Karpas-422 (cell line): ENCODE measurements at regions not wholly inside any gene's neighbourhood (a gene's known extent, or its start where the extent isn't known, plus 50 kb on each side); places are given as distances from the start of the nearest gene placed in this dataset.

Experiments
- DNase-seq: peaks from one replicate; pipeline ENCODE4 v3.0.0-alpha.2; 2015
- H2AFZ ChIP-seq: fragments of 200-600 bp; sonication (generic); 2 replicates; pipeline ENCODE4 v1.6.1; 2014; ENCODE audit warnings: antibody characterized with exemption, low read length, mixed read lengths
- H3K27ac ChIP-seq: fragments of 200-600 bp; sonication (generic); 2 replicates; pipeline ENCODE4 v1.5.1; 2014; ENCODE audit warnings: mild to moderate bottlenecking, low read length, moderate library complexity
- H3K27me3 ChIP-seq: fragments of 200-600 bp; sonication (generic); 2 replicates; pipeline ENCODE4 v1.6.1; 2014; ENCODE audit warnings: low read length, mixed read lengths
- H3K36me3 ChIP-seq: fragments of 200-600 bp; sonication (generic); 2 replicates; pipeline ENCODE4 v1.6.1; 2014; ENCODE audit warnings: low read length, mixed read lengths; ENCODE audit not compliant: insufficient read depth
- H3K4me1 ChIP-seq: fragments of 200-600 bp; sonication (generic); 2 replicates; pipeline ENCODE4 v1.6.1; 2014; ENCODE audit warnings: mild to moderate bottlenecking, low read length, mixed read lengths
- H3K4me2 ChIP-seq: fragments of 200-600 bp; sonication (generic); 2 replicates; pipeline ENCODE4 v1.6.1; 2014; ENCODE audit warnings: low read length, low read depth, mild to moderate bottlenecking; ENCODE audit not compliant: poor library complexity, severe bottlenecking
- H3K4me3 ChIP-seq: fragments of 200-600 bp; sonication (generic); 2 replicates; pipeline ENCODE4 v1.5.1; 2014; ENCODE audit warnings: mild to moderate bottlenecking, antibody characterized with exemption, low read length, mixed read lengths
- H3K79me2 ChIP-seq: fragments of 200-600 bp; sonication (generic); 2 replicates; pipeline ENCODE4 v1.6.1; 2014; ENCODE audit warnings: mild to moderate bottlenecking, low read length, mixed read lengths
- H3K9ac ChIP-seq: fragments of 200-600 bp; sonication (generic); 2 replicates; pipeline ENCODE4 v1.6.0; 2014; ENCODE audit warnings: low read length
- H3K9me2 ChIP-seq: fragments of 200-600 bp; sonication (generic), shearing (Covaris generic); replicated peaks from 2 replicates; pipeline ENCODE4 v1.6.0; 2014; ENCODE audit warnings: mild to moderate bottlenecking, low read length, moderate library complexity; ENCODE audit not compliant: insufficient read depth
- H3K9me3 ChIP-seq: fragments of 300-700, 200-600 bp; sonication (generic); 2 replicates; pipeline ENCODE4 v1.6.1; 2014; ENCODE audit warnings: low read length, mixed read lengths
- H4K20me1 ChIP-seq: fragments of 200-600 bp; sonication (generic); 2 replicates; pipeline ENCODE4 v1.6.1; 2014; ENCODE audit warnings: mild to moderate bottlenecking, antibody characterized with exemption, low read length, low read depth; ENCODE audit not compliant: insufficient read depth

- peak overlapping the region; percentile 18; the same call in 1 of the 2 replicates for H3K27ac ChIP-seq
- H3K4me1 ChIP-seq: peaks cover 52% of the 10 kb centered on the region
- peak overlapping the region; percentile 55 for H3K4me2 ChIP-seq
- peaks cover 2% of the 10 kb centered on the region; the same call in 1 of the 2 replicates for H3K27me3 ChIP-seq
- peak overlapping the region; percentile 42; the same call in 1 of the 2 replicates for H3K4me3 ChIP-seq
- no peaks in the 10 kb centered on the region for H3K79me2 ChIP-seq
- no peaks in the 10 kb centered on the region for H4K20me1 ChIP-seq
- no peaks in the 10 kb centered on the region for H3K36me3 ChIP-seq
- no peak overlapping the region for H2AFZ ChIP-seq
- H3K9me2 ChIP-seq: no peaks in the 10 kb centered on the region
- H3K9ac ChIP-seq: peak overlapping the region; percentile 21; the same call in 1 of the 2 replicates
- no peaks in the 10 kb centered on the region for H3K9me3 ChIP-seq
- DNase-seq: peak; percentile 64
Measured at GRCh38 chr3:33989229-33989628, 190.8 kb downstream of the PDCD6IP start.

GRCh38 chr3:33991673-33992072 is 193.2 kb downstream of the PDCD6IP start:
- no peak for DNase-seq
- peaks cover 52% of the 10 kb centered on the region for H3K4me1 ChIP-seq
- H3K9ac ChIP-seq: no peak overlapping the region
- no peak overlapping the region for H3K4me2 ChIP-seq
- H3K9me2 ChIP-seq: no peaks in the 10 kb centered on the region
- H3K27me3 ChIP-seq: peaks cover 3% of the 10 kb centered on the region; the same call in 1 of the 2 replicates
- H3K27ac ChIP-seq: no peak overlapping the region
- no peaks in the 10 kb centered on the region for H3K79me2 ChIP-seq
- no peak overlapping the region for H3K4me3 ChIP-seq
- peaks cover 7% of the 10 kb centered on the region for H3K9me3 ChIP-seq
- no peaks in the 10 kb centered on the region for H4K20me1 ChIP-seq
- H3K36me3 ChIP-seq: no peaks in the 10 kb centered on the region; the same call in 1 of the 2 replicates
- 0 out of 2 replicates have a peak overlapping the region, but pooled peaks have one; percentile 35 for H2AFZ ChIP-seq

- H2AFZ ChIP-seq: no peak overlapping the region
- peaks cover 7% of the 10 kb centered on the region for H3K9me3 ChIP-seq
- no peak overlapping the region for H3K4me3 ChIP-seq
- no peaks in the 10 kb centered on the region for H3K79me2 ChIP-seq
- H3K4me1 ChIP-seq: peaks cover 35% of the 10 kb centered on the region
- H3K4me2 ChIP-seq: no peak overlapping the region
- H3K27me3 ChIP-seq: peaks cover 3% of the 10 kb centered on the region; the same call in 1 of the 2 replicates
- no peaks in the 10 kb centered on the region; the same call in 1 of the 2 replicates for H3K36me3 ChIP-seq
- no peaks in the 10 kb centered on the region for H3K9me2 ChIP-seq
- no peak overlapping the region for H3K9ac ChIP-seq
- no peaks in the 10 kb centered on the region for H4K20me1 ChIP-seq
- DNase-seq: no peak
- no peak overlapping the region for H3K27ac ChIP-seq
Measured at GRCh38 chr3:33993631-33994030, 195.2 kb downstream of the PDCD6IP start.

- Histone ChIP-seq H3K4me2 (no peak overlapping the region), H3K27me3 (peaks cover 3% of the 10 kb centered on the region; the same call in 1 of the 2 replicates), H3K4me3 (no peak overlapping the region), H3K27ac (no peak overlapping the region), H3K9me3 (peaks cover 7% of the 10 kb centered on the region), H3K36me3 (no peaks in the 10 kb centered on the region; the same call in 1 of the 2 replicates), H3K9ac (no peak overlapping the region), H2AFZ (no peak overlapping the region), H3K9me2 (no peaks in the 10 kb centered on the region), H3K79me2 (no peaks in the 10 kb centered on the region), H3K4me1 (peaks cover 26% of the 10 kb centered on the region), H4K20me1 (no peaks in the 10 kb centered on the region)
- DNase-seq: no peak
Measured at GRCh38 chr3:33994568-33994967, 196.1 kb downstream of the PDCD6IP start.

- Histone ChIP-seq H3K36me3 (no peaks in the 10 kb centered on the region; the same call in 1 of the 2 replicates), H2AFZ (peak overlapping the region; percentile 28; the same call in 1 of the 2 replicates), H3K27ac (0 out of 2 replicates have a peak overlapping the region, but pooled peaks have one; percentile 9), H3K4me3 (no peak overlapping the region), H4K20me1 (no peaks in the 10 kb centered on the region), H3K4me1 (peaks cover 48% of the 10 kb centered on the region), H3K4me2 (peak overlapping the region; percentile 43), H3K79me2 (no peaks in the 10 kb centered on the region), H3K9me2 (no peaks in the 10 kb centered on the region), H3K27me3 (no peaks in the 10 kb centered on the region), H3K9me3 (peaks cover 7% of the 10 kb centered on the region; the same call in 1 of the 2 replicates), H3K9ac (no peak overlapping the region)
- peak; percentile 60 for DNase-seq
Measured at GRCh38 chr3:34000301-34000700, 201.9 kb downstream of the PDCD6IP start.

- no peak for DNase-seq
- peak overlapping the region; percentile 43 for H3K4me2 ChIP-seq
- H3K27me3 ChIP-seq: no peaks in the 10 kb centered on the region
- no peak overlapping the region for H3K9ac ChIP-seq
- no peaks in the 10 kb centered on the region for H3K79me2 ChIP-seq
- H3K9me2 ChIP-seq: no peaks in the 10 kb centered on the region
- H3K4me3 ChIP-seq: no peak overlapping the region
- no peaks in the 10 kb centered on the region for H3K36me3 ChIP-seq
- H3K9me3 ChIP-seq: no peaks in the 10 kb centered on the region
- H3K4me1 ChIP-seq: peaks cover 50% of the 10 kb centered on the region
- H4K20me1 ChIP-seq: no peaks in the 10 kb centered on the region
- no peak overlapping the region for H3K27ac ChIP-seq
- no peak overlapping the region for H2AFZ ChIP-seq
Measured at GRCh38 chr3:34001022-34001421, 202.6 kb downstream of the PDCD6IP start.

GRCh38 chr3:34001990-34002389 is 203.6 kb downstream of the PDCD6IP start:
- H3K36me3 ChIP-seq: no peaks in the 10 kb centered on the region
- H3K27me3 ChIP-seq: no peaks in the 10 kb centered on the region
- no peak overlapping the region for H2AFZ ChIP-seq
- H3K4me1 ChIP-seq: peaks cover 60% of the 10 kb centered on the region
- no peak overlapping the region for H3K4me3 ChIP-seq
- H3K9ac ChIP-seq: no peak overlapping the region
- no peak overlapping the region for H3K27ac ChIP-seq
- no peaks in the 10 kb centered on the region for H3K9me3 ChIP-seq
- H4K20me1 ChIP-seq: no peaks in the 10 kb centered on the region
- no peak for DNase-seq
- no peaks in the 10 kb centered on the region for H3K79me2 ChIP-seq
- no peak overlapping the region for H3K4me2 ChIP-seq
- no peaks in the 10 kb centered on the region for H3K9me2 ChIP-seq

- H3K4me1 ChIP-seq: peaks cover 67% of the 10 kb centered on the region
- H2AFZ ChIP-seq: no peak overlapping the region
Measured at GRCh38 chr3:34002569-34003100, 204.2 kb downstream of the PDCD6IP start.

More at GRCh38 chr3:34002569-34003100, 204.2 kb downstream of the PDCD6IP start:
- H3K36me3 ChIP-seq: no peaks in the 10 kb centered on the region
- no peak overlapping the region for H3K4me2 ChIP-seq
- no peak overlapping the region for H3K9ac ChIP-seq
- H3K9me3 ChIP-seq: no peaks in the 10 kb centered on the region
- H3K4me3 ChIP-seq: no peak overlapping the region
- H3K9me2 ChIP-seq: no peaks in the 10 kb centered on the region
- DNase-seq: no peak
- no peak overlapping the region for H3K27ac ChIP-seq
- no peaks in the 10 kb centered on the region for H3K27me3 ChIP-seq
- no peaks in the 10 kb centered on the region for H4K20me1 ChIP-seq
- no peaks in the 10 kb centered on the region for H3K79me2 ChIP-seq
